ENCODE measurements at regions not wholly inside any gene's neighbourhood (a gene's known extent, or its start where the extent isn't known, plus 50 kb on each side); places are given as distances from the start of the nearest gene placed in this dataset.
"Not testable (repeated sequence)": the region's sequence is repeated elsewhere in the genome, so short reads cannot be mapped to it uniquely, and the experiment has no call there.

GRCh38 chr6:21341910-21342309 is 251.6 kb upstream of the SOX4 start:
- Mint-ChIP-seq H3K9me3 (peaks cover 8% of the 10 kb centered on the region), H3K27ac (no peak overlapping the region), H3K27me3 (ENCODE audit: low read depth) (peaks cover 4% of the 10 kb centered on the region), H3K4me3 (no peak overlapping the region), H3K36me3 (ENCODE audit: low read depth) (peaks cover 3% of the 10 kb centered on the region), H3K4me1 (no peaks in the 10 kb centered on the region)
- no peak for TF ChIP-seq CTCF (IDR thresholded peaks at IDR 0.05; ENCODE audit: unreplicated experiment in 3 of 3)

- Mint-ChIP-seq H3K27me3 (ENCODE audit: low read depth) (peaks cover 10% of the 10 kb centered on the region), H3K36me3 (ENCODE audit: low read depth) (no peaks in the 10 kb centered on the region), H3K9me3 (peaks cover 5% of the 10 kb centered on the region), H3K27ac (no peak overlapping the region), H3K4me3 (no peak overlapping the region), H3K4me1 (no peaks in the 10 kb centered on the region)
- no peak for TF ChIP-seq CTCF (IDR thresholded peaks at IDR 0.05; ENCODE audit: unreplicated experiment in 3 of 3)
Measured at GRCh38 chr6:21342501-21342900, 251.1 kb upstream of the SOX4 start.

- H3K36me3 Mint-ChIP-seq (ENCODE audit: low read depth): not testable (repeated sequence)
- H3K27me3 Mint-ChIP-seq (ENCODE audit: low read depth): peaks cover 17% of the 10 kb centered on the region
Measured at GRCh38 chr6:21345704-21346103, 247.8 kb upstream of the SOX4 start.

GRCh38 chr6:21348146-21348503 is 245.4 kb upstream of the SOX4 start:
- peak overlapping the region in 1 of 3 experiments; percentile 54 for H3K4me3 Mint-ChIP-seq
- TF ChIP-seq CTCF (IDR thresholded peaks at IDR 0.05; ENCODE audit: unreplicated experiment in 3 of 3): no peak
- peaks cover 2% of the 10 kb centered on the region for H3K9me3 Mint-ChIP-seq
- H3K36me3 Mint-ChIP-seq (ENCODE audit: low read depth): no peaks in the 10 kb centered on the region
- H3K4me1 Mint-ChIP-seq: peaks cover 22% of the 10 kb centered on the region
- H3K27me3 Mint-ChIP-seq (ENCODE audit: low read depth): peaks cover 13% of the 10 kb centered on the region
- peak overlapping the region; percentile 86 to 96 (median 91) for H3K27ac Mint-ChIP-seq

More at GRCh38 chr6:21345704-21346103, 247.8 kb upstream of the SOX4 start:
- H3K4me3 Mint-ChIP-seq, H3K27ac Mint-ChIP-seq, H3K9me3 Mint-ChIP-seq: not testable (repeated sequence)
- H3K4me1 Mint-ChIP-seq: peaks cover 22% of the 10 kb centered on the region

- Mint-ChIP-seq H3K27ac (peak overlapping the region; percentile 86 to 96 (median 91)), H3K4me1 (peaks cover 22% of the 10 kb centered on the region), H3K9me3 (peaks cover 2% of the 10 kb centered on the region), H3K27me3 (ENCODE audit: low read depth) (peaks cover 13% of the 10 kb centered on the region), H3K4me3 (peak overlapping the region; percentile 9 to 54 (median 35)), H3K36me3 (ENCODE audit: low read depth) (no peaks in the 10 kb centered on the region)
- no peak for TF ChIP-seq CTCF (IDR thresholded peaks at IDR 0.05; ENCODE audit: unreplicated experiment in 3 of 3)
Measured at GRCh38 chr6:21348504-21349195, 244.9 kb upstream of the SOX4 start.

- Mint-ChIP-seq H3K4me3 (no peak overlapping the region), H3K4me1 (peaks cover 29% of the 10 kb centered on the region), H3K27ac (no peak overlapping the region), H3K27me3 (ENCODE audit: low read depth) (peaks cover 13% of the 10 kb centered on the region), H3K9me3 (peaks cover 2% of the 10 kb centered on the region), H3K36me3 (ENCODE audit: low read depth) (no peaks in the 10 kb centered on the region)
- TF ChIP-seq CTCF (IDR thresholded peaks at IDR 0.05; ENCODE audit: unreplicated experiment in 3 of 3): no peak
Measured at GRCh38 chr6:21349834-21350233, 243.7 kb upstream of the SOX4 start.

Data from nephron (organoid).